ENCODE measurements at regions not wholly inside any gene's neighbourhood (a gene's known extent, or its start where the extent isn't known, plus 50 kb on each side); places are given as distances from the start of the nearest gene placed in this dataset.

GRCh38 chr2:176542476-176542875 is 273.2 kb downstream of the MTX2 start:
- Histone ChIP-seq H3K18ac (ENCODE audit: low read length) (no peak overlapping the region), H3K27me3 (ENCODE audit: insufficient read depth, low read length, poor library complexity) (no peaks in the 10 kb centered on the region), H3K27ac (ENCODE audit: low read depth, low read length) (no peak overlapping the region), H3K23ac (ENCODE audit: low read length) (no peak overlapping the region), H3K79me1 (ENCODE audit: low read length) (no peaks in the 10 kb centered on the region), H3K36me3 (ENCODE audit: control insufficient read depth, insufficient read depth, low read length) (no peaks in the 10 kb centered on the region), H3K4me1 (ENCODE audit: control insufficient read depth, low read depth, low read length) (no peaks in the 10 kb centered on the region), H3K4me3 (ENCODE audit: low read length) (no peak overlapping the region), H2BK120ac (ENCODE audit: low read depth, low read length) (no peak overlapping the region), H2AK5ac (ENCODE audit: low read length) (no peak overlapping the region), H3K4ac (ENCODE audit: low read depth, low read length) (no peak overlapping the region), H3K79me2 (ENCODE audit: control insufficient read depth, insufficient read depth, low read length) (no peaks in the 10 kb centered on the region), H3K56ac (ENCODE audit: low read length) (no peak overlapping the region), H4K8ac (ENCODE audit: low read depth, low read length) (no peak overlapping the region), H3K9ac (ENCODE audit: low read length) (no peak overlapping the region), H3K4me2 (ENCODE audit: low read length) (no peak overlapping the region), H4K5ac (ENCODE audit: low read length) (no peak overlapping the region), H2BK5ac (ENCODE audit: low read length) (no peak overlapping the region), H2BK15ac (replicated peaks; ENCODE audit: low read depth) (no peak overlapping the region)
- no peak for DNase-seq
- WGBS (ENCODE audit: extremely low coverage, insufficient coverage, low lambda C conversion rate) = no CpG with 5 or more reads among the region's 1 CpG

GRCh38 chr2:176544557-176544956 is 275.3 kb downstream of the MTX2 start:
- Histone ChIP-seq H3K23ac (ENCODE audit: low read length) (no peak overlapping the region), H2BK15ac (replicated peaks; ENCODE audit: low read depth) (no peak overlapping the region), H2BK120ac (ENCODE audit: low read depth, low read length) (no peak overlapping the region), H3K4me2 (ENCODE audit: low read length) (no peak overlapping the region), H3K4me3 (ENCODE audit: low read length) (no peak overlapping the region), H3K18ac (ENCODE audit: low read length) (no peak overlapping the region), H3K27ac (ENCODE audit: low read depth, low read length) (no peak overlapping the region), H3K79me1 (ENCODE audit: low read length) (no peaks in the 10 kb centered on the region), H2BK5ac (ENCODE audit: low read length) (no peak overlapping the region), H3K4me1 (ENCODE audit: control insufficient read depth, low read depth, low read length) (no peaks in the 10 kb centered on the region), H3K79me2 (ENCODE audit: control insufficient read depth, insufficient read depth, low read length) (no peaks in the 10 kb centered on the region), H3K56ac (ENCODE audit: low read length) (no peak overlapping the region), H2AK5ac (ENCODE audit: low read length) (no peak overlapping the region), H3K9ac (ENCODE audit: low read length) (no peak overlapping the region), H3K36me3 (ENCODE audit: control insufficient read depth, insufficient read depth, low read length) (no peaks in the 10 kb centered on the region), H3K27me3 (ENCODE audit: insufficient read depth, low read length, poor library complexity) (no peaks in the 10 kb centered on the region), H4K5ac (ENCODE audit: low read length) (no peak overlapping the region), H4K8ac (ENCODE audit: low read depth, low read length) (no peak overlapping the region), H3K4ac (ENCODE audit: low read depth, low read length) (no peak overlapping the region)
- WGBS (ENCODE audit: extremely low coverage, insufficient coverage, low lambda C conversion rate) = no CpG with 5 or more reads among the region's 4 CpGs
- DNase-seq = peak; percentile 39

GRCh38 chr2:176544991-176545956 is 276.0 kb downstream of the MTX2 start:
- H3K4me1 ChIP-seq (ENCODE audit: control insufficient read depth, low read depth, low read length) = no peaks in the 10 kb centered on the region
- no peak overlapping the region for H4K5ac ChIP-seq (ENCODE audit: low read length)
- no peak overlapping the region for H4K8ac ChIP-seq (ENCODE audit: low read depth, low read length)
- H2BK15ac ChIP-seq (replicated peaks; ENCODE audit: low read depth) = no peak overlapping the region
- no peaks in the 10 kb centered on the region for H3K36me3 ChIP-seq (ENCODE audit: control insufficient read depth, insufficient read depth, low read length)
- H3K4me2 ChIP-seq (ENCODE audit: low read length) = no peak overlapping the region
- no peak overlapping the region for H2AK5ac ChIP-seq (ENCODE audit: low read length)
- no peak for DNase-seq
- H2BK5ac ChIP-seq (ENCODE audit: low read length) = no peak overlapping the region
- H3K27me3 ChIP-seq (ENCODE audit: insufficient read depth, low read length, poor library complexity) = no peaks in the 10 kb centered on the region
- no peak overlapping the region for H3K4ac ChIP-seq (ENCODE audit: low read depth, low read length)
- no peaks in the 10 kb centered on the region for H3K79me2 ChIP-seq (ENCODE audit: control insufficient read depth, insufficient read depth, low read length)
- no peak overlapping the region for H3K9ac ChIP-seq (ENCODE audit: low read length)
- no peak overlapping the region for H3K27ac ChIP-seq (ENCODE audit: low read depth, low read length)
- no peak overlapping the region for H2BK120ac ChIP-seq (ENCODE audit: low read depth, low read length)
- no peaks in the 10 kb centered on the region for H3K79me1 ChIP-seq (ENCODE audit: low read length)
- H3K18ac ChIP-seq (ENCODE audit: low read length) = no peak overlapping the region
- H3K23ac ChIP-seq (ENCODE audit: low read length) = no peak overlapping the region
- H3K4me3 ChIP-seq (ENCODE audit: low read length) = no peak overlapping the region
- WGBS (ENCODE audit: extremely low coverage, insufficient coverage, low lambda C conversion rate) = no CpG with 5 or more reads among the region's 4 CpGs
- H3K56ac ChIP-seq (ENCODE audit: low read length) = no peak overlapping the region

GRCh38 chr2:176546550-176546949 is 277.3 kb downstream of the MTX2 start:
- DNase-seq = no peak
- no peak overlapping the region for H4K5ac ChIP-seq (ENCODE audit: low read length)
- H3K18ac ChIP-seq (ENCODE audit: low read length) = no peak overlapping the region
- no peak overlapping the region for H3K27ac ChIP-seq (ENCODE audit: low read depth, low read length)
- H2BK5ac ChIP-seq (ENCODE audit: low read length) = no peak overlapping the region
- no peaks in the 10 kb centered on the region for H3K36me3 ChIP-seq (ENCODE audit: control insufficient read depth, insufficient read depth, low read length)
- no peak overlapping the region for H3K23ac ChIP-seq (ENCODE audit: low read length)
- H2AK5ac ChIP-seq (ENCODE audit: low read length) = no peak overlapping the region
- no peaks in the 10 kb centered on the region for H3K79me2 ChIP-seq (ENCODE audit: control insufficient read depth, insufficient read depth, low read length)
- H2BK120ac ChIP-seq (ENCODE audit: low read depth, low read length) = no peak overlapping the region
- H4K8ac ChIP-seq (ENCODE audit: low read depth, low read length) = no peak overlapping the region
- H3K56ac ChIP-seq (ENCODE audit: low read length) = no peak overlapping the region
- no peaks in the 10 kb centered on the region for H3K27me3 ChIP-seq (ENCODE audit: insufficient read depth, low read length, poor library complexity)
- no peak overlapping the region for H3K9ac ChIP-seq (ENCODE audit: low read length)
- WGBS (ENCODE audit: extremely low coverage, insufficient coverage, low lambda C conversion rate) = no CpG with 5 or more reads among the region's 4 CpGs
- no peak overlapping the region for H3K4me2 ChIP-seq (ENCODE audit: low read length)
- H3K4me1 ChIP-seq (ENCODE audit: control insufficient read depth, low read depth, low read length) = no peaks in the 10 kb centered on the region
- H3K4ac ChIP-seq (ENCODE audit: low read depth, low read length) = no peak overlapping the region
- H3K4me3 ChIP-seq (ENCODE audit: low read length) = no peak overlapping the region
- H2BK15ac ChIP-seq (replicated peaks; ENCODE audit: low read depth) = no peak overlapping the region
- H3K79me1 ChIP-seq (ENCODE audit: low read length) = no peaks in the 10 kb centered on the region

GRCh38 chr2:176552501-176553135 is 283.4 kb downstream of the MTX2 start:
- Histone ChIP-seq H3K56ac (ENCODE audit: low read length) (no peak overlapping the region), H3K27me3 (ENCODE audit: insufficient read depth, low read length, poor library complexity) (no peaks in the 10 kb centered on the region), H2BK15ac (replicated peaks; ENCODE audit: low read depth) (no peak overlapping the region), H3K4me1 (ENCODE audit: control insufficient read depth, low read depth, low read length) (no peaks in the 10 kb centered on the region), H3K4ac (ENCODE audit: low read depth, low read length) (no peak overlapping the region), H2BK5ac (ENCODE audit: low read length) (no peak overlapping the region), H3K79me2 (ENCODE audit: control insufficient read depth, insufficient read depth, low read length) (no peaks in the 10 kb centered on the region), H3K36me3 (ENCODE audit: control insufficient read depth, insufficient read depth, low read length) (no peaks in the 10 kb centered on the region), H2BK120ac (ENCODE audit: low read depth, low read length) (no peak overlapping the region), H3K79me1 (ENCODE audit: low read length) (no peaks in the 10 kb centered on the region), H3K23ac (ENCODE audit: low read length) (no peak overlapping the region), H3K4me2 (ENCODE audit: low read length) (no peak overlapping the region), H3K9ac (ENCODE audit: low read length) (no peak overlapping the region), H4K8ac (ENCODE audit: low read depth, low read length) (no peak overlapping the region), H4K5ac (ENCODE audit: low read length) (no peak overlapping the region), H3K18ac (ENCODE audit: low read length) (no peak overlapping the region), H3K4me3 (ENCODE audit: low read length) (no peak overlapping the region), H2AK5ac (ENCODE audit: low read length) (no peak overlapping the region), H3K27ac (ENCODE audit: low read depth, low read length) (no peak overlapping the region)
- WGBS (ENCODE audit: extremely low coverage, insufficient coverage, low lambda C conversion rate) = no CpG with 5 or more reads among the region's 1 CpG
- DNase-seq = no peak
